Kidney capillary endothelial cell (primary cell): ENCODE measurements at regions not wholly inside any gene's neighbourhood (a gene's known extent, or its start where the extent isn't known, plus 50 kb on each side); places are given as distances from the start of the nearest gene placed in this dataset.
A peak's percentile ranks its signal among the peaks of the same experiment; 100 is the strongest.

Experiments used
- DNase-seq: peaks from one replicate; pipeline ENCODE4 v3.0.0-alpha.2; 2018; ENCODE audit warnings: low spot score

- no peak for DNase-seq
These were observed 128.2 kb upstream of the DLX2 start for GRCh38 chr2:172230889-172231401.

GRCh38 chr2:172231508-172231907 is 128.8 kb upstream of the DLX2 start:
- no peak for DNase-seq

GRCh38 chr2:172232708-172233396 is 130.2 kb upstream of the DLX2 start:
- DNase-seq = no peak

DNA sequence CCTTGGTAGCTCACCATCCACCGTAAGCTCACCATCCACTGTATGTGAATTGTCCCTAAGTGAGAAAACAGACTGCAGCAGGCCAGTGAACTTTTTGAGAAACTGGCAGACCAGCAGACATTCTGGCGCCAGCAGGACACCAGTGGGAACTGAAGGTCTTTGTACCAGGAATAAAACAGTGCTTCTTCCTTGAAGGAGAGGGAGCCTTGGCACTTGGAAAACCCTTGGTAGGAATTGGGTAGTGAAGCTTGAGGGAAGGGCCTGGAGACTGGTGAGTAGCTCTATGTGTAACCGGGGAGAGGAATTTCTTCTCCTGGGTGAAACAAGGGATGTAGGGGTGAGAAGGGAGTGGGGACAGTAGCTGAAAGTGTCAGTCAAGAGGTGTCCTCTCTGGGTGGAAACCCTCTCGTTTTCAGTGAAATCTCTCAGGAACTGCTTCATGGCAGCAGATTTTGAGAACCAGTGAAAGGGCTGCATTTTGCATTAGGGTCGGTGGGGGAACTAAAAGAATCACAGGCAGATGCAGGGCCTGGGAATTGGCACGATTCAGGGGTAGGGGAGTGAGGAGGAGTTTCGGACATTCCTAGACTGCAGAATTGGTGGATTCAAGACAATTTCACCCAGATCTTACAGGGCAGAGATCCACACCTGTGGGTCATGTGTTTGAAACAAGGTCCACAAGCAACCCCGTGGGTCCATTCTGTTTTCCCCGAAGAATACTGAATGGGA is 131.5 kb upstream of the DLX2 start:
- no peak for DNase-seq

DNA sequence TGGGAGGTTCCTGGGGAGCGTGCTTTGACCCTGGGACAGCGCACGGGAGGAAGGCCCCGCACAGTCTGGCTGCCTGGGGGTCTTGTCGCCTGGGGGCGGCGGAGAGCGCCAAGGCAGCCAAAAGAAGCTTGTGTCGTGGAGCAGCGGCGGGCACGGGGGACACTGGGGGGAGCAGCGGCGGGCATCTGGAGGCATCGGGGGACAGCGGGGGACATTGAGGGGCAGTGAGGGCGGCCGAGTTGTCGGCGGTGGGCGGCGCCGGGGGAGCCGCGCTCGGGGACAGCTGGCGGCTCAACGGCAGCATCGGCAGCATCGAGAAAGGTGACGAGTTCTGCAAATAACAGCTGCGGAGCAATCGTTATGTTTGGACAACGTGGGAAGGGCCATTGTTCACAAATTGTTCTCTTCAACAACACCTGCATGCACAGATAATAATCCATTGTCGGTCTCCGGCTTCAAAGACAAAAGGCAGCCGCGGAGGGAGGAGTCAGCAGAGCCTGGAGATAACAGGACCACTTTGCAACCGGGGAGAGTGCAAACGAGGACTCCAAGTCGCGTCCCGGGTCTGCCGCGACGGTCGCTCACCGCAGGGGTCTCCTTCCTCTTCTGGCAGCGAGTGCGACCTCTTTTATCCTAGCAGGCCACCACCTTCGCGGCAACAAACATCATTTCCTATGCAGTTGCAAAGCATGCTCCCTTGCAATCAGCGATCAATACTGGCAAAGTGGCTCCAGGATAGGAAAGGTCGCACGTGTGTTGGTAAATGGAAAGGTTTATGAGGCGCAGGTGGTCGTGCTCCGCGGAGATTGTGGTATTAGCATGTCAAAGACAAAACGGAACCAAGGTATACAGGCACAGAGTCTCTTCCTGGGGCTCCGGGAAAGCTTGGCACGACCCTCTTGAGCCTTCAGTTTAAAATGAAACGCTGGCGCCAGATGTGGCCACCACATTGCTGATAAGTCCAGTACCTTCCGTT is 132.3 kb upstream of the DLX2 start:
- DNase-seq = no peak

DNA sequence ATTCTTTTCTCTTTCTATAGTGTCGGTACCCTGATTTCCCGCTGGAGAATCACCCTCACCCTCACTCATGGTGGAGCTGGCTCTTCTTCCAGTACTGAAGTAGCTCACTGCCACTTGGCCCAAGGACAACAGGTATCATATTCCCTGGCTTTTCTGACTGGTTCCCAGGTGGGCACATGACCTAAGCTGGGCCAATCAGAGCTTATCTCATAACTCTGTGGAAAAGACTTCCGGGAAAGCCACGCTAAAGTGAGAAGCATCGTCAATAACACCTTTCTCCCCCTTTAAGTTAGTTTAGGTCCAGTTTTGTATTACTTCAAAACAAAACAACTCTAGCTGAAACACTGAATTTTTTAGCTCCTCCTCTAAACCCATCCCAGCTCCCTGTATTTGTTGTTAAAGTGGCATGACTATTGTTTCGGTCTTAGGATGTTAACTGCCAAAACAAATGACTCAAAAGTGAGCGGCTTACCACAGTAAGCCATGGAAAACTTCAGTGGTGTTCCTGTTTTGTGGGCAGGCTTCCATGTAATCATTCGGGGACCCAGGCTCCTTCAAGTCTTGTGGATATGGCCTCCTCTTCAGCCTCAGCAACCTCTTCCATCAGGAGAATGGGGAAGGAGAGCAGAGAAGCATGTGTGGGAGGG is 137.4 kb upstream of the DLX2 start:
- DNase-seq = no peak

- DNase-seq = no peak
These were observed 138.5 kb upstream of the DLX2 start for GRCh38 chr2:172241222-172241621.

DNA sequence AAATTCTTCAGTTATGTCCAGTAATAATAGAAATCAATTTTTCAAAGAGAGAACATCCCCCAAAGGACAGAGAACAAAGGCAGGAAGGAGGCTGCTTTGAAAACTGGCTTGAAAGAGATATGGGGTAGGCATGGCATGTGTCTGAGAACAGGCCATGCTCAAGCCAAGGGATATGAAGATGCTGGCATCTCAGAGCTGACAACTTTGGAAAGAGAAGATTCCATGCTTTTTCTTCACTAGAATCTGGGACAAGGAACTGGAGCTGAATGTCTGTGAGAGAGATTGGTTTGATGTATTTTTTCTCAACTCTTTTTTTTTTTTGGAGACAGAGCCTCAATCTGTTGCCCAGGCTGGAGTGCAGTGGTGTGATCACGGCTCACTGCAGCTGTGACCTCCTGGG is 139.8 kb upstream of the DLX2 start:
- no peak for DNase-seq

DNA sequence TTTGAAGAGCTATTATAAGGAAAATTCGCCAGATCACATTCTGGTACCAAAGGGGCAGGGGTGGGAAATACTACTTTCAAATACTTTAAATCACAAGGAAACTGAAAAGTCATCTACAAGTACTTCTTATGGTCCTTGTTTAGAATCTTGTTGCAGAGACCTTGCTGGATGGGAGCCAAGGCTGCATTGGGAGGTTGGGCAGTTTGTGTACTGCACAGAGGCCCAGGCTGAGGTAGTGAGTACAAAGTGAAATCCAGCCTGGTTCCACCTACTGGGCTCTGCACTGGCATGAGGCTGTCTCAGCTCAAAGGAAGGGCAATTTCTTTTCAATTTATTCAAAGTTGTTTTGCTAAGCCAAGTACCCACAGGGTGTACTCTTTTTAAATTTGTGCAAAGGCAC is 140.3 kb upstream of the DLX2 start:
- DNase-seq = no peak

DNA sequence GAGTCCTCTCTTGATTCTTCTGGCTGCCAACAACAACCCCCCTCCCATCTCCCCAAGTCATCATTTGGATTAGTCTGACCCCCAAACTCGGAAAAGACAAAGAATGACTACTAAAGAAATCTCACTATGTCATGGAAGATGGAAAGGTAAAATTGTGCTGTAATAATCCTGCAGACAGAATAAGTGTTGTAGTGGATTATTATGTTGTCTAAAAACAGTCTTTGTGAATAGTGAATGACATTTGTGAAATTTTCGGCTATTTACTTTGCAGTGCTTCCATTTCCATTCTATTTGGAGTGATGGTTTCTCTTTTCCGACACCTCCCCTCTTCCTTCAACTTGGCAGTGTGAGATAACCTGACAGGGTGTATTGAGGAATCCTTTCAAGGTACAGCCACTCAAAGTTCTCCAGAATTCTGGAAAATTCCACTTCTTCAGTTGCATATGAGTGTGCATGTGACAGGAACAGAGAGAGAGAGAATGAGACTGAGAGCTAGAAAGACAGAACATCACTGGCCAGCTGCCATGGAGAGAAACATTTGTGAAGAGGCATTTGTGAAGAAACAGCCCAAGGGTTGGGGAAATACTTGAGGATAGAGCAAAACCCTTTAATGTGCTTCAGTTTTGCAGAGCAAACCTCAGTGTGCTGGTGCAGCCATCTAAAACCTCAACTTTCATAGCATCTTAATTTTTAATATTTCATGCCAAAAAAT is 141.9 kb upstream of the DLX2 start:
- DNase-seq = no peak

GRCh38 chr2:172246649-172247048 is 143.9 kb upstream of the DLX2 start:
- no peak for DNase-seq

- DNase-seq = no peak
These were observed 144.5 kb upstream of the DLX2 start for GRCh38 chr2:172247203-172247602.

DNA sequence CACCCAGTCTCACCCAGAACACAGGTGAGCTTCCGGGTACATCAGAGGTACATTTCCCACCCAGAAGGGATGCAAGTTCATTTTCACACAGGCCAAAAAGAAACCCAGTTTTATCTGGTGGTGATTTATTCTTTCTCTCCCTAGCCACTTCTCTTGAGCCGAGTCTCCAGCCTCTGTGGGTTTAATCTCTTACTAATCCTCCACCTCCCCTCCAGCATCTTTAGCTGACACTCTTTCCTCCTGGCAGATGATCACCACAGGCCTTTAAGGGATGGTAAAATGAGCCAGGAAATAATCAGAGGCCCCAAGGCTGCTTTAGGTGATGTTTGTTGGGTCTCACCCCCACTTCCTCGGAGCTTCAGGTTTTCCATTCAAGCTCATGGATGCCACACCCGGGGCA is 145.7 kb upstream of the DLX2 start:
- no peak for DNase-seq

GRCh38 chr2:172248785-172249187 is 146.1 kb upstream of the DLX2 start:
- peak; percentile 87 for DNase-seq

DNA sequence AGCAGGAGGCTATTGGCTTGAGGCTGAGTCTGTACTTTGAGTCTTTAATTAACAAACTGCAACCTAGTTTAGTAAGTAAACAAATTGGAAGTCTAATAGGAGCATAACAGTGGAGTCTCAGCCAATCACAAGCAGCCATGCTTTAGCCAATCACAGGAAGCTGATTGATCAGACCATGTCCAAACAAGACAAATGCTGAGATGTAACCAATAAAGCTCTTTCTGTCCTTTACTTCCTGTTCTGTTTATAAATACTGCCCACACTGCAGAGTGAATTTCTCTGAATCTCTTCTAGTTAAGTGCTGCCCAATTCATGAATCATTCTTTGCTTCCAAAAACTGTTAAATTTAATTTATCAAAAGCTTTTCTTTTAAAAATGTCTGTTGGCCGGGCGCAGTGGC is 146.6 kb upstream of the DLX2 start:
- DNase-seq = peak; percentile 58

DNA sequence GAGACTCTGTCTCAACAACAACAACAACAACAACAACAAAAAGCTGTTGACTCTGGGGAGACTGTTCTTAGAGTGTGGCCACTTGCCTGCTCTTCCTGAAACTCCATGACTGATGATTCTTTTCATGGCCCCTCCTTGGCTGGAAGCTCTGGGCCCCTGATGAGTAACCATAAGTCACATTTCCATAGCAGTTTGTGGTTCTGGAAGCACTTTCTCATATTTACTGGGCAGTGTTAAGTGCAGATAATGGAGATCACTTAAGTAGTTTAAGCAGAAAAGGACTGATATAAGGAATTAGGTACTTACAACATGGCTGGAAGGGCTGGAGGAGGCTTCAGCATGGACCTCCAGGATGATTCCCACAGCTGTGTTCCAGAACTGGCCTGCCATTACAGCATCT is 147.3 kb upstream of the DLX2 start:
- DNase-seq = peak; percentile 87

- peak; percentile 86 for DNase-seq
These were observed 148.5 kb upstream of the DLX2 start for GRCh38 chr2:172251231-172251630.

GRCh38 chr2:172252154-172252553 is 149.5 kb upstream of the DLX2 start:
- peak; percentile 93 for DNase-seq

DNA sequence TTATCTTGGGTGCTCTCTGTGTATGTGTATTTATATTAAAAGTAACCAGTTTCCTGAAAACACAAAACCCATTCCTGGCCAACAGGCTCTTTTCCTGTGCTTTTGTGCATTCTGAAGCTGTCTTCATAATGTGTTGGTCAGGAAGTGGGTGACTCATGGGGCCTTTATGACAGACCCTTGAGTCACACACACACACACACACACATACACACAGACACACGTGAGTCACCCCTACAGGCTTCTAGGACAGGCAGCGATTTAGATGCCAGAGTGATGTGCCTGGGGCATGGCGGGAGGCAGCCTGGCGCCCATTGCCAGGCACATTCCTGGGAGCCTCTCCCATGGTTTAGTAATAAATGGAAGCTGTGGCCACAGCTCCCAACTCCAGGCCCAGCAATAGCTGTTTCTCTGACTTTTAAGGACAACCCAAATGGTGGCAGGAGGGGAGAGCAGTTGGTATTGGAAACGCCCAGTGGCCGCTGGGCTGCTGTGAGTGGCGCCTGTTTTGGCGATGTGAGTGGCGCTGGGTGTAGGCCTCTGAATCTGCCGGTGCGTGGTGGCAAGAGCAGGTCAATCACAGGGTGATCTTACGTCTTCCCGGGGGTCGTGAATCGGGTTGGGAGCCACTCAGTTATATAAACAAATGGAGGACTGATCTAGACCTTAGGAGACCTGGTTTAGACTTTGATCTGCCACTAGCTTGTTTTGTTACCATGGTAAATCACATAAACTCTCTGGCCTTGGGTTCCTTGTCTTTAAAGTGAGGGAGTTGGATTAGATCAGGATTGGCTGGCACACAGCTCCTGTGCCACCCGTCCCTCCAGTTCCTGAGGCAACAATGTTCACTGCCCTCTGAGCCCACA is 150.7 kb upstream of the DLX2 start:
- DNase-seq = peak; percentile 99

DNA sequence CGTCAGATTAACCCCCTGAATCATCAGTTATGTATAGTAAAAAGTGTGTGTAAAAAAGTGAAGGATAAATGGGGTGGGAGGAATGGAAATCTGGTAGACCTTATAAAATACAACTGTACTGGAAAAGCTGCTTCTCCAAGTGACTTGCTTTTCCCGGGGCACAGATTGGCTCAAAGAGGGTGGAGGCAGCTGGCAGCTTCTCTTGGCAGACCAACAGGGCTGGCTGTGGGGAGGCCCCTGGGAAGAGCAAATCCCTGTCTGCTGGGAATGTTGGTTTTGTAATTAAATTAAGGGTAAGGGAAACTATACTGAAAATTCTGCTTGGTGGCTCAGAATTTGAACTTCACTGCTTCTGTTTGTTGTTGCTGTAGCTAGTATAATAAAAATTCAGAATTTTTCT is 154.2 kb upstream of the DLX2 start:
- no peak for DNase-seq
